Central memory CD4-positive, alpha-beta T cell (primary cell): ENCODE measurements at regions not wholly inside any gene's neighbourhood (a gene's known extent, or its start where the extent isn't known, plus 50 kb on each side); places are given as distances from the start of the nearest gene placed in this dataset.

ENCODE experiments used
- DNase-seq: peaks from one replicate; pipeline ENCODE4 v3.0.0; 2022

- peak; percentile 18 for DNase-seq
These were observed 133.5 kb upstream of the PRSS58 start for GRCh38 chr7:142391191-142391992.

DNA sequence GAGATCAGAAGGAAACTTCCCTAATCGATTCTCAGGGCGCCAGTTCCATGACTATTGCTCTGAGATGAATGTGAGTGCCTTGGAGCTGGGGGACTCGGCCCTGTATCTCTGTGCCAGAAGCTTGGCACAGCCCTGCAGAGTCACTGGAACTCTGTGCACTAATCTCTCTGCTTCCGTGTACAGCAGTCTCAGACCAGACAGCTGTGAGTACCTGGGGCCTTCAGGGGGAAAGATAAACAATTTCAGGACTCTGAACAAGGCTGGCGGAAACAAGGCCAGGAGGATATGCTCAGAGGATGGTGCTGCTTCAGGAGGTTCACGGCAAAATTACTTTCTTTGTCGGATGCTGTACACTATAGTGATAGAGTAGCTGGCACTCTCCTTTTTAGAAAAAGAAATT is 131.7 kb upstream of the PRSS58 start:
- DNase-seq = no peak

DNA sequence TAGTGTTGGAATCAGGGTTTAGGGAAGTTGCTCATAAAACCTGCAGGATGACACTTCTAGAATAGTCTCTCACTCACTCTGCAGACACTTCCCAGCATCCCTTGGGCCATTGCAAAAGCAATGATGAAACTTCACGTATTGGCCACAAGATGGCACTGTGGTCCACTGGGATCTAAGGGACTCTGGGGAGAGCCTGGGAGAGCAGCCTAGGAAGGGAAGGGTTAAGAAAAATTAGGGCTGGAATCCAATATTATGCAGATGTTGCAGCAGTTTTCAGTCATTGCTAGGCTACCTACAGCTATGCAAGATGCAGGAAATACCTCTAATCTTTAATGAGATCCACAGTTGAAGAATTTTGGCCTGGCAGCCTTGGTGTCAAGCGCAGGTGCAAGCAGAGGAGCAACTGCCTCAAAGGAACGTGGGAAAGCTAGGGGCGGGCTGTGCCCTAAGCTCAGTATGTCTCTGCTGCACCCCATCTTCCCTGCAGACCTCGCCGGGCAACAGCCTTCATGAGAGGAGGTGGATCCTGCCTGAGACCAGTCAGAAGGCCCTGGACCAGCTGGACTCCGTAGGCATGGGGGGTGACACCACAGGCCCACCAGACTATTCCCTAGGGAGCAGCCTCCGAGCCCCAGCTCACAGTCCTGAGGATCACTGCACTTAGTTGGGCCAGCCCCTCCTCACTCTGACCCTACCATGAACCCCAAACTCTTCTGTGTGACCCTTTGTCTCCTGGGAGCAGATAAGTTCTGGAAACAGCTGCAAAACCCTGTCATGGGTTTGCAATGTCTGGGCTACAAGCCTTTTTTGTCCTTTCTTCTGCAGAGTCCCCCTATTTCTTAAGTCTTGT is 127.9 kb upstream of the PRSS58 start:
- peak; percentile 20 for DNase-seq

- DNase-seq = no peak
These were observed 126.7 kb upstream of the PRSS58 start for GRCh38 chr7:142384493-142384922.

DNA sequence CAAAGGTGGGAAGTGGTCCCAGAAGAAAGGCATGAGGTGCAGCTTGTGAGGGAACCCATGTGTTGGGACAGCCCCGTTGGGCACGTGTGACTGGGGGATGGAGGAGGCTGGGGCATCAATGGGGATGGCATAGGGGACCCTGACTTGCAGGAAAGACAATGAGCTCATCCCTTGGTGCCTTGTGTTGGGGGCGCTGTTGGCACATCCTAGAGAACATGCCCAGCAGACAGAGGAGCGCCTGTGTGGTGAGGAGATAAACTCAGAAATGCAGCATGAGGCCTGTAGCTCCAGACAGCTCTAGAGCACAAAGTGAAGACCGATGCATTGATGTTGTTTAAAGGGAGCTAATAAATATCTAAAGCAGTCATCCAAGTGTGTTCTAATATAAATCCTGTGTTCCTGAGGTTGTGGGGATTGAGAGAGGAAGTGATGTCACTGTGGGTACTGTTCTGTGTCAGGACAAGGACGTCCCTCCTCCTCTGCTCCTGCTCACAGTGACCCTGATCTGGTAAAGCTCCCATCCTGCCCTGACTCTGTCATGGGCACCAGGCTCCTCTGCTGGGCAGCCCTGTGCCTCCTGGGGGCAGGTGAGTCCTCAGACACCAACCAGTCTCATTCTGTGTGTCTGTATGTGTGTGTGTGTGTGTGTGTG is 126.1 kb upstream of the PRSS58 start:
- DNase-seq = no peak

GRCh38 chr7:142381727-142382390 is 124.0 kb upstream of the PRSS58 start:
- DNase-seq = no peak

DNA sequence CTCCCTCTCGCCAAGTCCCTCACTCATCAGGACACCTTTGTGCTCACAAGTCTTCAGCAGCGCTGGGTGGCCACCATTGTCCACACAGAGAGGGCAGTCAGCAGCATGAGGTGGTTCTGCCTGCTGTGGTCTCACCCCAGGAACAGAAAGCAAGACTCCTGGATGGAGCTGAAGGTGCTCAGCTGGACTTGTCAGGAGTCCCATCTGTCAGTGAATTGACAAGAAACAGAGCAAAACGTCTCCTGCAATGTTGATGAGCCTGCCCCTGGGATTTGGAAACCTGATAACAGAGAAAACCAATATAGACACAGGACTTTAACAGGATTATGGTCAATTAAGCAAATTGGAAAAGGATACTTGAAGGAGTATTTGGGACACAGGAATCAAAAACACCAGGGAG is 122.2 kb upstream of the PRSS58 start:
- DNase-seq = no peak

GRCh38 chr7:142379201-142379885 is 121.5 kb upstream of the PRSS58 start:
- DNase-seq = no peak

- no peak for DNase-seq
These were observed 119.7 kb upstream of the PRSS58 start for GRCh38 chr7:142377567-142377966.

DNA sequence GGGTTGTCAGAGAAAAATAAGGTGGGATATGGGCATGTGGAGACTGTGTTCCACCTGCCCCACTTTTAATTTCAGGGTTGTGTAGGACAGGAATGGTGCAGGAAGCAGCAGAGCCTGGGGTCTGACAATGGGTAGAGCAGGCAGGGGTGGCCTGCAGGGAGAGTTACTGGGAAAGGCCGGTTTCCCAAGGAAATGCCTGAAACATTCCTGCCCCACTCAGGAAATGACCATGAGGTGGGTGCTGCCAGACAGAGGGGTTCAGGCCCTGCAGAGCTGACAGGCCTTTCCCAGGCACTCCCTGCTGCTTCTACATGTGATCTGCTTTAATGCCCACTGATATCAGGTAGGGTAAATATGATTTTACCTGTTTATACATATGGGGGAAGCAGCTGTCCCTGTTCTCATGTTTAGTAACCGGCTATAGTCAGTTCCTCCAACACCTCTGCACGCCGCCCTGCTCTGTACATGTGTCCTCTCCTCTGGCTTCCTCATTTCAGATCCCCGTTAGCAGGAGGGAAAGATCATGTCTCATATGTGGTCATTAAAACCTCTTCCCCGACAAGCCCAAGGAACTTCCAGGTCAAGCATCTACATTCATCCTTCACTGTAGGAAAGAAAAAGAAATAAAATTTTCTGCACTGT is 118.6 kb upstream of the PRSS58 start:
- DNase-seq = no peak

DNA sequence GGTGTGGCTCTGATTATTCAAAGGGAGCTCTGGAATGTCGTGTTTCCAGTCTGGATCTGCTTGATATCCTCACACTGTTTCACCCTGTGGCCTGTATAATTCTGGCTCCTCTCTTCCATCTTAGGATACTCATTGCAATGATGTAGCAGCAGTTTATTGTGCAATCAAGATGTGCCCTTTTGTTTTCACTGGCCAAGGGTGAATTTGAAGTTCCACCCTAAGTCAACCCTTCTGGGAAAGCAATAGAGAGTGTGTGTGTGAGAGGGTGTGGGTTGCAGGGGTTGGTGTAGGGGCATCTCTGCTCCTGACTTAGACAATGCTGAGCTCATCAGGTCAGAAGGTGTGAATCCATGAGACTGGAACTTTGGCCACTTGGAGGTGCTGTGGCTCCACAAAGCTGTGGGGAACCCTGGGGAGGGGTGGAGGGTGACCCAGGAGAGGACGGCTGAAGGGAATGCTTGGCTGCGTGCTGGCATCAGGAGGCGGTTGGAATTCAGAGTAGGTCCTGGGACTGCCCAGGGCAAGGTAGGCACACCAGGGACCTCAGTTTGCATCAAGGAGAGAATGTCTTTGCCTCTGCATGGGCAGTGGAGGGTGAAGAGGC is 118.0 kb upstream of the PRSS58 start:
- DNase-seq = no peak

GRCh38 chr7:142372727-142373126 is 114.9 kb upstream of the PRSS58 start:
- DNase-seq = no peak

DNA sequence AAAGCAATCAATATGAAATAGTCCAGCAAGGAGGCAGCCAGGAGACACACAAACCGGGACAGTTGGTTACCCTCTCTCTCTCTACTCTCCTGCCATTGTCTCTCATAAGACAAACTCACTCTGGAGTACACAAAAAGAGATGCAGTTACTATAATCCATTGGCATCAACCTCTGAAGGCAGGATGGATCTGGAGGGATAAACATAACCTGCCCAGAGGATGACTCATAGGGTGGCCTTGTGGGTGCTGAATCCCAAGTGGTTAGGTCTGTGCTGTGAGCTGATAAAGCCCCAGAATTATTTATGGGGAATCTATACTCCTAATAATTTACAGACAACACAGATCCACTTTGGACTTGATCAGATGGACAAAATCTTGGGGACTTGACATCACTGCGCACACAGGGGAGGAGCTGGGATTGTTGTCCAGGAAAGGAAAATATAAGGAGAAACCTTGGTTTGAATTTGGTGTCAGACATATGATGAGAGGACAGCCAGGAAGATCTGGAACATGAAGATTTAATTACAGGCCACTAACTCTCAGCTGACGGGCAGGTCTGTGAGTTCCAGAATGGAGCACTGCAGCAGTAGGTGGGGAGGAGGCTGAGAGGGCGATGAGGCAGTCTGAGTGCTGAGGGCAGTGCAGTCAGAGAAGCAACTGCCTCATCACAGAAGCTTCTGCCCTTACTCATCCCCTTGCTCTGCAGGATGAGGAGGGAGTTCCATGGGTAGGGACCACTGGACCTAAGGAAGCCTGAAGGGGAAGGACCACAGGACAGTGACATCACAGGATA is 113.9 kb upstream of the PRSS58 start:
- no peak for DNase-seq

DNA sequence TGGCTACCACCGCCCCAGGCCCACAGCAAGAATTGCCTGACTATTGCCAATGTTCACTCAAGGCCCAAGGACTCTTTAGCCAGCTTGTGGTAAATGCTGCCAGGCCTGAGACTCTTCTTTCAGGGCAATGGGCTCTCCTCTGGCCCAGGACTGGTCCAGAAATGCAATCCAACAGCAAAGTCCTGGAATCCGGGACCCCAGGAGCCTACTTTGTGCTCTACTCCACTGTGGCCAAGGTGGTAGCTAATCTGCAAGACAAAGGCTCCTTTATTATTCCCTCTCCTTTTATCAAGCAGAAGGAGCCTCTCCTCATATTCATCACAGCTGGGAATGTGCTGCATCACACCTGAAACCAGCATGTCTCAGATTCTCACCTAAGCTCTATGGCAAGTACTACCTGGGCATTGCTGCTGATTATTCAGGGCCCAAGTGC is 107.6 kb upstream of the PRSS58 start:
- DNase-seq = no peak

DNA sequence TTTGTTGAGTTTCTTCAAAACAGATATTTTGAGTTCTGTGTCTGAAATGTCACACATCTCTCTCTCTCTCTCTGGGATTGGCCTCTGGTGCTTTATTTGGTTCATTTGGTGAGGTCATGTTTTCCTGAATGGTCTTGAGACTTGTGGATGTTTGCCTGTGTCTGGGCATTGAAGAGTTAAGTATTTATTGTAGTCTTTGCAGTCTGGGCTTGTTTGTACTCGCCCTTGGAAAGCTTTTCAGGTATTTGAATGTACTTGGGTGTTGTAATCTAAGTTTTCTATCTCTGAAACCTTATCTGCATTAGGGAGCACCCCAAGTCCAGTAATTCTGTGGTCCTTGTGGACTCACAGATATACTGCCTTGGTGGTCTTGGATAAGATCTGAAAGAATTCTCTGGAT is 106.7 kb upstream of the PRSS58 start:
- DNase-seq = no peak

GRCh38 chr7:142362349-142362748 is 104.5 kb upstream of the PRSS58 start:
- peak; percentile 34 for DNase-seq

DNA sequence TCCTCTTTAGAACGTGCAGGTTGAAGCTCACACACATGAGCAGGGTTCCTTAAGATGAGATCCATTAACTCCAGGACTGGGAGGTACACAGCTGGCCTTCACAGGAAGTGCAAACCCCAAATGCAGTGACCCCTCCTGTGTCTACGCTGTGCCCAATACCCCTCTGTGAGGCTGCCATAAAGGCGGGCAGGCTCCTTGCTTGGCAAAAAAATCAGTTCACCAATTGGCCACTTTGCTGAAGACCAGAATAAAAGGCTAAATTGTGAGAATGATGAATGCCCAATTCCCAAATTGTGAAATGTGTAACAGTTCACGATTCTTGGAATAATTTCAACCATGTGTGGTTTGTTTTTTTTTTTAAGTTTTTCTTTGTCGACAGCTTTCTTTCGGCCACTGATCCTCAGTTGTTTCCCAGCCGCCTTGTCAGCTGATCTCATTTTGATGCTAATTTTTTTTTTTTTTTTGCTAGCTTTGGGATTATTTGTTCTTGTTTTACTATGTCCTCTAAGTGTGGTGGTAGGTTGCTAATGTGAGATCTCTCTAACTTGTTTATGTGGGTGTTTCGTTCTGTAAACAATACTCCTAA is 101.9 kb upstream of the PRSS58 start:
- DNase-seq = no peak

GRCh38 chr7:142357953-142358520 is 100.2 kb upstream of the PRSS58 start:
- peak; percentile 43 for DNase-seq

GRCh38 chr7:142356166-142356565 is 98.3 kb upstream of the PRSS58 start:
- no peak for DNase-seq

- no peak for DNase-seq
These were observed 97.5 kb upstream of the PRSS58 start for GRCh38 chr7:142355328-142355727.
